GM12875 (cell line): ENCODE measurements at regions not wholly inside any gene's neighbourhood (a gene's known extent, or its start where the extent isn't known, plus 50 kb on each side); places are given as distances from the start of the nearest gene placed in this dataset.

Source experiments
- H3K4me3 ChIP-seq: one replicate; pipeline ENCODE4 v1.5.1; 2011; ENCODE audit warnings: low read depth, low read length, control low read depth
- TF ChIP-seq, protein P1 (sequence below): IDR thresholded peaks from 2 replicates; pipeline ENCODE4 v1.5.1; 2011; ENCODE audit warnings: low read depth, mild to moderate bottlenecking, control low read depth, inconsistent platforms, low read length, moderate library complexity, borderline replicate concordance; ENCODE audit not compliant: insufficient read depth

- H3K4me3 ChIP-seq, result no peak overlapping the region
- TF ChIP-seq, protein P1, sequence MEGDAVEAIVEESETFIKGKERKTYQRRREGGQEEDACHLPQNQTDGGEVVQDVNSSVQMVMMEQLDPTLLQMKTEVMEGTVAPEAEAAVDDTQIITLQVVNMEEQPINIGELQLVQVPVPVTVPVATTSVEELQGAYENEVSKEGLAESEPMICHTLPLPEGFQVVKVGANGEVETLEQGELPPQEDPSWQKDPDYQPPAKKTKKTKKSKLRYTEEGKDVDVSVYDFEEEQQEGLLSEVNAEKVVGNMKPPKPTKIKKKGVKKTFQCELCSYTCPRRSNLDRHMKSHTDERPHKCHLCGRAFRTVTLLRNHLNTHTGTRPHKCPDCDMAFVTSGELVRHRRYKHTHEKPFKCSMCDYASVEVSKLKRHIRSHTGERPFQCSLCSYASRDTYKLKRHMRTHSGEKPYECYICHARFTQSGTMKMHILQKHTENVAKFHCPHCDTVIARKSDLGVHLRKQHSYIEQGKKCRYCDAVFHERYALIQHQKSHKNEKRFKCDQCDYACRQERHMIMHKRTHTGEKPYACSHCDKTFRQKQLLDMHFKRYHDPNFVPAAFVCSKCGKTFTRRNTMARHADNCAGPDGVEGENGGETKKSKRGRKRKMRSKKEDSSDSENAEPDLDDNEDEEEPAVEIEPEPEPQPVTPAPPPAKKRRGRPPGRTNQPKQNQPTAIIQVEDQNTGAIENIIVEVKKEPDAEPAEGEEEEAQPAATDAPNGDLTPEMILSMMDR, result no peak
Observed at GRCh38 chr12:65632131-65632855, 192.0 kb upstream of the HMGA2 start.

DNA sequence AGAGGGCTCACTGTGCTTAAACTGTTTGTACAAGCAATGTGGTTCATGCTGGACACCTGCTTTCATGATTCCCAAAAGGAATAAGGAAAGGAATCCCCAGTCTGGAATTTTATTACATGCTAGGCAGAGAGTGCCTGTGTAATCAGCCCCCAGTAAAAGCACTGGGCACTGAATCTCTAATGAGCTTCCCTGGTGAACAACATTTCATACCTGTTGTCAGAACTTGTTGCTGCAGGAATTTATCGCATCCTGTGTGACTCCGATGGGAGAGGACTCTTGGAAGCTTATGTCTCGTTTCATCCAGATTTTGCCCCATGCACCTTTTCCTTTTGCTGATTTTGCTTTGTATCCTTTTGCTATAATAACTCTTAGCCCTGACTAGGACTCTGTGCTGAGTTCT lies 190.2 kb upstream of the HMGA2 start:
- no peak overlapping the region for H3K4me3 ChIP-seq
- TF ChIP-seq, protein P1, result no peak

GRCh38 chr12:65634626-65635331 lies 189.5 kb upstream of the HMGA2 start:
- TF ChIP-seq, protein P1, result no peak
- H3K4me3 ChIP-seq, result no peak overlapping the region

GRCh38 chr12:65636436-65636835 lies 187.8 kb upstream of the HMGA2 start:
- TF ChIP-seq, protein P1, result no peak
- no peak overlapping the region for H3K4me3 ChIP-seq

DNA sequence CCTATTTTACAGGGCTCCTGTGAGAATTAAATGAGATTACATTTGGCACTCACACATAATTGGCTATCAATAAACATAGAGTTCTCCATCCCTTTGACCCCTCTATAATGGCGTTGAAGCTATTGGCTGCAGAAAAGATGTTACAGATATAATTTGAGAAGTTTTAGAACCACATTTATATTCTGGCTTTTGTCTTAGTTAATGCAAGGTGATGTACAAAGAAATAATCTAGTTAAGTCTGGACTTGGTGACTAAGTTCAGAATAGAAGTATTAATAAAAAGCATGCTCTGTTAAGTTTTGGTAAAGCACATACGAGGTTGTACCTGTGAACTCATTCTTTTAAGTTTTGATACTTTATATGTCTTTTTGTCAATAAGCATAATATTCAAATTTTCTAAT lies 187.1 kb upstream of the HMGA2 start:
- TF ChIP-seq, protein P1, result no peak
- H3K4me3 ChIP-seq, result no peak overlapping the region

DNA sequence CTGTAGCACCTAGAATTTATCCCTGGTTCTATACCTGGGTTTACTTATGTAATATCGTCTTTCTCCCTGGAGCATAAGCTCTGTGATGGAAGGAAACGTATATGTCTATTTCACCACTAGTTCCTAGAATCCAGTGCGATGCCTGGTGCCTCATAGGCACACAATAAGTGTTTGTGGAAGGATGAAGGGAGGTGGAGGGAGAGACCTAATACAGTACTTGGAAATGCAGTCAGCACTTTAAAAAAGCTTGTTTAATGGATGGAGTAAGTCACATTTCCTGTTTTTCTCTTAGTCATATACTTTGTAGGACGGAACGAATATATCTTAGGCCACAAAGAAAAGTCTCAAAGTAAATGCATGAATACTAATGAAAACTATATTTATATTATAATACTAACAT lies 186.5 kb upstream of the HMGA2 start:
- no peak overlapping the region for H3K4me3 ChIP-seq
- TF ChIP-seq, protein P1, result no peak

- TF ChIP-seq, protein P1, result no peak
- H3K4me3 ChIP-seq, result no peak overlapping the region
Observed at GRCh38 chr12:65638324-65638723, 186.0 kb upstream of the HMGA2 start.
